HepG2 (cell line): ENCODE measurements at regions not wholly inside any gene's neighbourhood (a gene's known extent, or its start where the extent isn't known, plus 50 kb on each side); places are given as distances from the start of the nearest gene placed in this dataset.
A peak's percentile ranks its signal among the peaks of the same experiment; 100 is the strongest.

ENCODE experiments used
- ATAC-seq: fragments of 200-7000 bp; cut with Tn5 transposase; 3 replicates; pipeline ENCODE4 v1.9.1; 2020; ENCODE audit warnings: mild to moderate bottlenecking, moderate library complexity
- BruUV-seq: library from RNA; stranded (reverse); fragments of 400-500 nt; replicated peaks from 2 replicates; lab custom pipeline; 2021; lab: Mats Ljungman, UMichigan
- CTCF ChIA-PET: fragments of 300-600 bp; formaldehyde crosslinking; extraction: SDS; loops from one replicate; lab custom pipeline; 2021; ENCODE audit warnings: low total read pairs, inconsistent platforms, low intra/inter-chr PET ratio; lab: Yijun Ruan, JAX
- POLR2A ChIA-PET: fragments of 350-600 bp; sonication (Branson Sonifier 250); formaldehyde crosslinking; loops from one replicate; lab custom pipeline; 2020; ENCODE audit warnings: antibody characterized with exemption, inconsistent platforms; lab: Yijun Ruan, JAX
- DNase-seq: peaks from one replicate; pipeline ENCODE4 v3.0.0-alpha.2; 2015; ENCODE audit warnings: low spot score
- FAIRE-seq: peaks from 3 replicates; lab custom pipeline; 2011; peaks lifted over from hg19 to GRCh38; lab: Jason Lieb, UNC
- H2AFZ ChIP-seq: one replicate; pipeline ENCODE4 v1.6.1; 2011; ENCODE audit warnings: low read length, inconsistent platforms
- H3K27ac ChIP-seq: fragments of 300-600 bp; 3 replicates; pipeline ENCODE4 v1.8.0; 2011; ENCODE audit warnings: mixed run types, mild to moderate bottlenecking, mixed read lengths, low read length, inconsistent platforms; ENCODE audit not compliant: insufficient read depth; ENCODE audit errors: extremely low read length
- H3K27me3 ChIP-seq, 2 experiments: fragments of 200-600 bp in 1 of 2; 2 replicates in 1 of 2; 3 replicates in 1 of 2; pipeline versions ENCODE4 v1.6.0 to v1.8.0; 2011; ENCODE audit warnings: low read length in 2 of 2, mild to moderate bottlenecking in 2 of 2, moderate library complexity in 2 of 2, inconsistent platforms in 1 of 2; ENCODE audit not compliant: insufficient read depth in 2 of 2, control insufficient read depth in 1 of 2
- H3K36me3 ChIP-seq, 2 experiments: fragments of 200-600 bp in 1 of 2; replicated peaks in 1 of 2; 2 replicates in 1 of 2; 3 replicates in 1 of 2; pipeline versions ENCODE4 v1.5.1 to v1.8.0; 2011; ENCODE audit warnings: low read length in 2 of 2, inconsistent platforms in 1 of 2; ENCODE audit not compliant: insufficient read depth in 2 of 2, control insufficient read depth in 1 of 2
- H3K4me1 ChIP-seq: 2 replicates; pipeline ENCODE4 v1.5.1; 2012; ENCODE audit warnings: low read length, inconsistent platforms; ENCODE audit not compliant: insufficient read depth
- H3K4me2 ChIP-seq: 2 replicates; pipeline ENCODE4 v1.6.0; 2011; ENCODE audit warnings: low read depth, low read length, inconsistent platforms
- H3K4me3 ChIP-seq, 3 experiments: fragments of 200-600 bp in 1 of 3; sonication (generic), shearing (Covaris generic) in 1 of 3; replicated peaks in 1 of 3; 2 replicates each; pipeline ENCODE4 v1.5.1; 2011 to 2016; ENCODE audit warnings: low read length in 3 of 3, inconsistent platforms in 2 of 3, low read depth in 2 of 3, mild to moderate bottlenecking in 2 of 3, control low read depth in 1 of 3, mixed read lengths in 1 of 3; ENCODE audit not compliant: insufficient read depth in 1 of 3
- H3K79me2 ChIP-seq: one replicate; pipeline ENCODE4 v1.6.1; 2011; ENCODE audit warnings: low read length, inconsistent platforms; ENCODE audit not compliant: insufficient read depth
- H3K9ac ChIP-seq: 2 replicates; pipeline ENCODE4 v1.6.0; 2011; ENCODE audit warnings: mild to moderate bottlenecking, low read depth, low read length, inconsistent platforms; ENCODE audit not compliant: insufficient read depth
- H3K9me3 ChIP-seq: 2 replicates; pipeline ENCODE4 v1.5.1; 2012; ENCODE audit warnings: mild to moderate bottlenecking, low read length
- H4K20me1 ChIP-seq: 2 replicates; pipeline ENCODE4 v1.6.0; 2011; ENCODE audit warnings: inconsistent platforms, mild to moderate bottlenecking, low read length, moderate library complexity; ENCODE audit not compliant: insufficient read depth
- ADNP ChIP-seq: sonication (generic); formaldehyde crosslinking; IDR thresholded peaks from 2 replicates; pipeline ENCODE4 v1.4.0; 2020; ENCODE audit warnings: missing genetic modification reagents
- ASH2L ChIP-seq: fragments of 300-600, 200-600 bp; sonication (generic); IDR thresholded peaks from 2 replicates; pipeline ENCODE4 v1.7.0; 2017; ENCODE audit warnings: low read depth, mild to moderate bottlenecking, moderate library complexity, mixed read lengths, low read length; ENCODE audit not compliant: insufficient read length
- ATF7 ChIP-seq, 2 experiments: fragments of 450-650 bp in 1 of 2; sonication (generic) in 1 of 2; formaldehyde crosslinking in 1 of 2; IDR thresholded peaks; 2 replicates each; pipeline versions ENCODE4 v1.4.0 to v1.6.1; 2016 to 2020; ENCODE audit warnings: antibody characterized with exemption in 1 of 2, mild to moderate bottlenecking in 1 of 2, missing genetic modification reagents in 1 of 2
- NBN ChIP-seq: fragments of 450-650 bp; conservative IDR thresholded peaks from 2 replicates; pipeline ENCODE4 v1.6.1; 2017
- RAD51 ChIP-seq: fragments of 450-650 bp; IDR thresholded peaks from 2 replicates; pipeline ENCODE4 v1.6.1; 2016; ENCODE audit warnings: borderline replicate concordance
- SRY ChIP-seq: sonication (generic); formaldehyde crosslinking; IDR thresholded peaks from 2 replicates; pipeline ENCODE4 v1.8.0; 2022; ENCODE audit warnings: mild to moderate bottlenecking, missing genetic modification reagents
- WGBS: methylation state at CpG from one replicate; pipeline ENCODE4 v1.1.6; 2017; ENCODE audit warnings: low lambda C conversion rate; 5-methylcytosine and 5-hydroxymethylcytosine counted together
- in situ Hi-C: cut with HindIII; loops from 2 replicates; pipeline ENCODE4 v1.10.0; 2017; ENCODE audit warnings: low pct_unique_long_range_greater_than_20kb; ENCODE audit not compliant: extremely low pct_ligation_motif_present
- intact Hi-C: fragments of 100-400 bp; cut with micrococcal nuclease; formaldehyde crosslinking; loops from one replicate; pipeline ENCODE4 v1.10.0; 2022; ENCODE audit not compliant: unreplicated experiment
- TF ChIP-seq, protein P1 (sequence below): sonication (generic); formaldehyde crosslinking; IDR thresholded peaks from 2 replicates; pipeline ENCODE4 v1.9.0; 2021; ENCODE audit warnings: mild to moderate bottlenecking, missing genetic modification reagents

DNA sequence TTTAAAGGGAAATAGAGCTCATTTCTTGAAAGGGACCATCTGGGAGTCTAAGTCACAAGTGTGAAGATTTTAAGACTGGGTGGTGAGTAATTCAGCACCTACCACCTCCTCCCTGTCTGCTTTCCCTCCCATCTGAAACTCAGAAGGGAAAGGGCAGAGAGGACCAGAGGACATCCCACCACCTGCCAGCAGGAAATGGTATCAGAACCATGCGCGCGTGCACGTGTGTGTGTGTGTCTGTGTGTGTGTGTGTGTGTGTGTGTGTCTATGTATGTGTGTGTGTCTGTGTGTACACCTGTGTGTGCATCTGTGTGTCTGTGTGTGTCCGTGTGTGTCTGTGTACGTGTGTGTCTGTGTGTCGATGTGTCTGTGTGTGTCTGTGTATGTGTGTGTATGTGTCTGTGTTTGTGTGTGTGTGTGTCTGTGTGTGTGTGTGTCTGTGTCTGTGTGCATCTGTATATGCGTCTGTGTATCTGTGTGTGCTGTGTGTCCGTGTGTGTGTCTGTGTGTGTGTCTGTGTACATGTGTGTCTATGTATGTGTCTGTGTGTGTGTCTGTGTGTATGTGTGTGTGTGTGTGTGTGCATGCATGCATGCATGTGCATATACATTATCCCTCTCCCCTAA, 76.8 kb downstream of the ZFP36L2 start (continued):
- TF ChIP-seq, protein P1, sequence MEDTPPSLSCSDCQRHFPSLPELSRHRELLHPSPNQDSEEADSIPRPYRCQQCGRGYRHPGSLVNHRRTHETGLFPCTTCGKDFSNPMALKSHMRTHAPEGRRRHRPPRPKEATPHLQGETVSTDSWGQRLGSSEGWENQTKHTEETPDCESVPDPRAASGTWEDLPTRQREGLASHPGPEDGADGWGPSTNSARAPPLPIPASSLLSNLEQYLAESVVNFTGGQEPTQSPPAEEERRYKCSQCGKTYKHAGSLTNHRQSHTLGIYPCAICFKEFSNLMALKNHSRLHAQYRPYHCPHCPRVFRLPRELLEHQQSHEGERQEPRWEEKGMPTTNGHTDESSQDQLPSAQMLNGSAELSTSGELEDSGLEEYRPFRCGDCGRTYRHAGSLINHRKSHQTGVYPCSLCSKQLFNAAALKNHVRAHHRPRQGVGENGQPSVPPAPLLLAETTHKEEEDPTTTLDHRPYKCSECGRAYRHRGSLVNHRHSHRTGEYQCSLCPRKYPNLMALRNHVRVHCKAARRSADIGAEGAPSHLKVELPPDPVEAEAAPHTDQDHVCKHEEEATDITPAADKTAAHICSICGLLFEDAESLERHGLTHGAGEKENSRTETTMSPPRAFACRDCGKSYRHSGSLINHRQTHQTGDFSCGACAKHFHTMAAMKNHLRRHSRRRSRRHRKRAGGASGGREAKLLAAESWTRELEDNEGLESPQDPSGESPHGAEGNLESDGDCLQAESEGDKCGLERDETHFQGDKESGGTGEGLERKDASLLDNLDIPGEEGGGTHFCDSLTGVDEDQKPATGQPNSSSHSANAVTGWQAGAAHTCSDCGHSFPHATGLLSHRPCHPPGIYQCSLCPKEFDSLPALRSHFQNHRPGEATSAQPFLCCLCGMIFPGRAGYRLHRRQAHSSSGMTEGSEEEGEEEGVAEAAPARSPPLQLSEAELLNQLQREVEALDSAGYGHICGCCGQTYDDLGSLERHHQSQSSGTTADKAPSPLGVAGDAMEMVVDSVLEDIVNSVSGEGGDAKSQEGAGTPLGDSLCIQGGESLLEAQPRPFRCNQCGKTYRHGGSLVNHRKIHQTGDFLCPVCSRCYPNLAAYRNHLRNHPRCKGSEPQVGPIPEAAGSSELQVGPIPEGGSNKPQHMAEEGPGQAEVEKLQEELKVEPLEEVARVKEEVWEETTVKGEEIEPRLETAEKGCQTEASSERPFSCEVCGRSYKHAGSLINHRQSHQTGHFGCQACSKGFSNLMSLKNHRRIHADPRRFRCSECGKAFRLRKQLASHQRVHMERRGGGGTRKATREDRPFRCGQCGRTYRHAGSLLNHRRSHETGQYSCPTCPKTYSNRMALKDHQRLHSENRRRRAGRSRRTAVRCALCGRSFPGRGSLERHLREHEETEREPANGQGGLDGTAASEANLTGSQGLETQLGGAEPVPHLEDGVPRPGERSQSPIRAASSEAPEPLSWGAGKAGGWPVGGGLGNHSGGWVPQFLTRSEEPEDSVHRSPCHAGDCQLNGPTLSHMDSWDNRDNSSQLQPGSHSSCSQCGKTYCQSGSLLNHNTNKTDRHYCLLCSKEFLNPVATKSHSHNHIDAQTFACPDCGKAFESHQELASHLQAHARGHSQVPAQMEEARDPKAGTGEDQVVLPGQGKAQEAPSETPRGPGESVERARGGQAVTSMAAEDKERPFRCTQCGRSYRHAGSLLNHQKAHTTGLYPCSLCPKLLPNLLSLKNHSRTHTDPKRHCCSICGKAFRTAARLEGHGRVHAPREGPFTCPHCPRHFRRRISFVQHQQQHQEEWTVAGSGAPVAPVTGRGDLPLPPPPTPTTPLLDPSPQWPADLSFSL (CRISPR knock-in tag), result peak; percentile 95
- TF ChIP-seq ASH2L (no peak), RAD51 (peak; percentile 25; the same call in 1 of the 2 replicates), ATF7 (IDR thresholded peaks at IDR 0.05) (peak; percentile 29; the same call in 1 of the 2 replicates), ATF7 (CRISPR knock-in tag; IDR thresholded peaks at IDR 0.05) (no peak), NBN (peak; percentile 96)

DNA sequence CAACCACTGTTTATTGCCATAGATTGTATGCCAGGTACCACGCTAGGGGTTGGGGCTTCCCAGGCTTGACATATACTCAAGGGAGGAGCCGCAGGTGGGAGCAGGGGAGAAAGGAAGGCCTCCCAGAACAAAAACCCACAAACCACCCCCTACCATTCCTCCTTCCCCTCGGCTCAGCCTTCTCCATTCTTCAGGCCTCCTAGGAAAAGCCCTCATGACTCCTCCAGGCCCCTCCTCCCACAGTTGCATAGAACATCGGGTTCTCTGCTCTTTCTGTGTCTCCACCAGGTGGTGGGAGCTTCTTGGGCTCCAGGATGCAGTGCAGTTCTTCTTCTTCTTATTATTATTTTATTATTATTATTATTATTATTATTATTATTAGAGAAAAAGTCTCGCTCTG, 80.3 kb downstream of the ZFP36L2 start:
- intact Hi-C loops (loop anchor here (1.0 kb wide), 1 partner anchor 12 kb away; no protein-coding TSS in a partner anchor), in situ Hi-C loops (no loop called here)
- WGBS, result 73% methylated on average over 5 of the region's 5 CpGs
- FAIRE-seq (no peak), DNase-seq (no peak)
- Histone ChIP-seq H3K4me2 (peak overlapping the region; percentile 31; the same call in 1 of the 2 replicates), H3K4me1 (peaks cover 66% of the 10 kb centered on the region), H3K36me3 (no peaks in the 10 kb centered on the region), H3K79me2 (no peaks in the 10 kb centered on the region), H2AFZ (no peak overlapping the region), H3K9me3 (no peaks in the 10 kb centered on the region), H4K20me1 (no peaks in the 10 kb centered on the region)
- BruUV-seq, result no TSS peak
- ChIA-PET POLR2A (interaction anchor here (1.0 to 2.3 kb wide), 12 partner anchors 12 to 167 kb away, joined by 3 to 13 read pairs (median 4); partner anchors contain the start of gene ZFP36L2), CTCF (no interaction called here)
- TF ChIP-seq SRY (CRISPR knock-in tag) (0 out of 2 replicates have a peak, but pooled peaks have one; percentile 9), ADNP (CRISPR knock-in tag) (no peak)
- TF ChIP-seq, all 625 proteins: peak for 1
- Histone ChIP-seq H3K27me3 (no peaks in the 10 kb centered on the region), H3K9ac (no peak overlapping the region), H3K27ac (peak overlapping the region; percentile 28), H3K4me3 (no peak overlapping the region)
- no peak for ATAC-seq
